HCT116 (cell line): ENCODE measurements at regions not wholly inside any gene's neighbourhood (a gene's known extent, or its start where the extent isn't known, plus 50 kb on each side); places are given as distances from the start of the nearest gene placed in this dataset.

Source experiments
- ATAC-seq: fragments of 200-7000 bp; cut with Tn5 transposase; 2 replicates; pipeline ENCODE4 v1.9.1; 2020; ENCODE audit warnings: mild to moderate bottlenecking, moderate library complexity
- BruUV-seq: library from RNA; stranded (reverse); fragments of 400-500 nt; replicated peaks from 2 replicates; lab custom pipeline; 2021; lab: Mats Ljungman, UMichigan
- CTCF ChIA-PET: fragments of 300-600 bp; sonication (Branson Sonifier 250); formaldehyde crosslinking; loops from one replicate; lab custom pipeline; 2021; ENCODE audit warnings: antibody characterized with exemption; lab: Charles Lee
- POLR2A ChIA-PET: fragments of 300-600, 350-600 bp; sonication (Branson Sonifier 250); formaldehyde crosslinking; loops from one replicate; lab custom pipeline; 2021; ENCODE audit warnings: antibody characterized with exemption; lab: Charles Lee
- RAD21 ChIA-PET, 2 experiments: fragments of 300-600 bp; sonication (Branson Sonifier 250); formaldehyde crosslinking; loops; one replicate each; lab custom pipeline; 2023; ENCODE audit warnings: low total read pairs in 2 of 2; ENCODE audit not compliant: uncharacterized antibody in 2 of 2, unreplicated experiment in 2 of 2, low non-redundant PET in 1 of 2; lab: Charles Lee
- DNase-seq: peaks from one replicate; pipeline ENCODE4 v3.0.0-alpha.2; 2010; ENCODE audit warnings: low read depth, low spot score
- H2AFZ ChIP-seq: fragments of 200-600 bp; shearing (Covaris generic), sonication (generic); 2 replicates; pipeline ENCODE4 v1.6.1; 2017; ENCODE audit warnings: low read depth, mixed run types, mixed read lengths, antibody characterized with exemption, low read length; ENCODE audit not compliant: poor library complexity, severe bottlenecking
- H3K27ac ChIP-seq: 2 replicates; pipeline ENCODE4 v1.5.1; 2012; ENCODE audit warnings: low read depth, low read length
- H3K27me3 ChIP-seq: fragments of 200-600 bp; sonication (generic); 2 replicates; pipeline ENCODE4 v1.6.1; 2016; ENCODE audit warnings: mixed run types, low read length, mixed read lengths; ENCODE audit not compliant: insufficient read depth
- H3K36me3 ChIP-seq, 2 experiments: fragments of 200-500 bp in 1 of 2; fragments of 200-600 bp in 1 of 2; sonication (Bioruptor generic) in 1 of 2; sonication (generic) in 1 of 2; 2 replicates each; pipeline versions ENCODE4 v1.5.1 to v1.6.1; 2014 to 2016; ENCODE audit warnings: low read length in 2 of 2, inconsistent platforms in 1 of 2, mixed read lengths in 1 of 2, mixed run types in 1 of 2; ENCODE audit not compliant: insufficient read depth in 2 of 2, control insufficient read depth in 1 of 2
- H3K4me1 ChIP-seq, 2 experiments: fragments of 200-600 bp in 1 of 2; sonication (generic) in 1 of 2; 2 replicates each; pipeline versions ENCODE4 v1.5.1 to v1.6.1; 2012 to 2017; ENCODE audit warnings: low read length in 2 of 2, inconsistent platforms in 1 of 2, mild to moderate bottlenecking in 1 of 2, mixed read lengths in 1 of 2, mixed run types in 1 of 2, moderate library complexity in 1 of 2; ENCODE audit not compliant: insufficient read depth in 2 of 2, control insufficient read depth in 1 of 2
- H3K4me2 ChIP-seq: fragments of 200-600 bp; sonication (generic); 2 replicates; pipeline ENCODE4 v1.6.1; 2017; ENCODE audit warnings: mixed run types, low read length, mixed read lengths
- H3K4me3 ChIP-seq, 2 experiments: fragments of 200-600 bp in 1 of 2; sonication (generic) in 1 of 2; replicated peaks in 1 of 2; 2 replicates each; pipeline ENCODE4 v1.5.1; 2011 to 2016; ENCODE audit warnings: low read length in 2 of 2, control low read depth in 1 of 2, low read depth in 1 of 2, mild to moderate bottlenecking in 1 of 2, mixed read lengths in 1 of 2, mixed run types in 1 of 2
- H3K79me2 ChIP-seq: fragments of 200-600 bp; sonication (generic); 2 replicates; pipeline ENCODE4 v1.6.1; 2017; ENCODE audit warnings: mild to moderate bottlenecking, mixed run types, low read length, moderate library complexity, mixed read lengths; ENCODE audit not compliant: insufficient read depth
- H3K9ac ChIP-seq: fragments of 200-600 bp; sonication (generic); 2 replicates; pipeline ENCODE4 v1.6.1; 2016; ENCODE audit warnings: low read length, mixed read lengths
- H3K9me2 ChIP-seq: fragments of 200-600 bp; sonication (generic), shearing (Covaris generic); 2 replicates; pipeline ENCODE4 v1.6.1; 2017; ENCODE audit warnings: mixed run types, mild to moderate bottlenecking, moderate library complexity; ENCODE audit not compliant: insufficient read depth
- H3K9me3 ChIP-seq, 2 experiments: fragments of 200-500 bp in 1 of 2; fragments of 200-600 bp in 1 of 2; sonication (Bioruptor generic) in 1 of 2; sonication (generic) in 1 of 2; 2 replicates each; pipeline ENCODE4 v1.6.1; 2014 to 2017; ENCODE audit warnings: low read length in 2 of 2, mixed read lengths in 2 of 2, inconsistent platforms in 1 of 2, low read depth in 1 of 2, mild to moderate bottlenecking in 1 of 2, mixed run types in 1 of 2, moderate library complexity in 1 of 2; ENCODE audit not compliant: control insufficient read depth in 1 of 2, insufficient read depth in 1 of 2
- H4K20me1 ChIP-seq: fragments of 200-600 bp; sonication (generic), shearing (Covaris generic); 2 replicates; pipeline ENCODE4 v1.6.1; 2017; ENCODE audit warnings: mixed run types, mild to moderate bottlenecking, moderate library complexity; ENCODE audit not compliant: insufficient read depth
- CEBPB ChIP-seq: IDR thresholded peaks from 2 replicates; pipeline ENCODE4 v1.6.1; 2012; ENCODE audit warnings: low read depth
- CTCF ChIP-seq, 3 experiments: fragments of 200-600 bp in 1 of 3; sonication (generic) in 1 of 3; IDR thresholded peaks in 2 of 3; conservative IDR thresholded peaks in 1 of 3; 2 replicates each; pipeline ENCODE4 v1.5.1; 2012 to 2017; ENCODE audit warnings: low read depth in 2 of 3, low read length in 2 of 3, antibody characterized with exemption in 1 of 3, borderline replicate concordance in 1 of 3, control low read depth in 1 of 3, mild to moderate bottlenecking in 1 of 3, mixed read lengths in 1 of 3, mixed run types in 1 of 3, moderate library complexity in 1 of 3; ENCODE audit not compliant: insufficient read depth in 1 of 3
- EGR1 ChIP-seq: IDR thresholded peaks from 2 replicates; pipeline ENCODE4 v1.6.1; 2012; ENCODE audit warnings: low read depth
- ELF1 ChIP-seq: IDR thresholded peaks from 2 replicates; pipeline ENCODE4 v1.6.1; 2012; ENCODE audit warnings: low read depth, borderline replicate concordance
- EZH2phosphoT487 ChIP-seq: fragments of 200-600 bp; IDR thresholded peaks from 2 replicates; pipeline ENCODE4 v1.6.1; 2018; ENCODE audit warnings: antibody characterized with exemption, borderline replicate concordance
- POLR2AphosphoS5 ChIP-seq: IDR thresholded peaks from 2 replicates; pipeline ENCODE4 v1.6.1; 2011; ENCODE audit warnings: mild to moderate bottlenecking, low read depth, low read length, moderate library complexity
- RAD21 ChIP-seq: IDR thresholded peaks from 2 replicates; pipeline ENCODE4 v1.6.1; 2012; ENCODE audit warnings: low read depth, mild to moderate bottlenecking
- REST ChIP-seq: IDR thresholded peaks from 2 replicates; pipeline ENCODE4 v1.6.1; 2012; ENCODE audit warnings: low read depth
- SP1 ChIP-seq: IDR thresholded peaks from 2 replicates; pipeline ENCODE4 v1.6.1; 2012; ENCODE audit warnings: low read depth
- SRF ChIP-seq: IDR thresholded peaks from 2 replicates; pipeline ENCODE4 v1.6.1; 2012; ENCODE audit warnings: low read depth
- TCF7L2 ChIP-seq: IDR thresholded peaks from 2 replicates; pipeline ENCODE4 v1.7.0; 2011; ENCODE audit warnings: borderline replicate concordance, inconsistent platforms; ENCODE audit not compliant: insufficient read depth, insufficient read length; ENCODE audit errors: extremely low read depth
- YY1 ChIP-seq: IDR thresholded peaks from 2 replicates; pipeline ENCODE4 v1.6.1; 2011; ENCODE audit warnings: low read length, low read depth, moderate library complexity, mild to moderate bottlenecking; ENCODE audit not compliant: insufficient replicate concordance; ENCODE audit errors: extremely low read depth
- intact Hi-C: fragments of 100-400 bp; cut with micrococcal nuclease; formaldehyde crosslinking; loops from 2 replicates; pipeline ENCODE4 v1.10.0; 2022

- intact Hi-C loops: no loop called here
- no peaks in the 10 kb centered on the region for H3K27me3 ChIP-seq
- TF ChIP-seq POLR2AphosphoS5 (no peak), RAD21 (no peak), CTCF (IDR thresholded peaks at IDR 0.05 in 2 of 3, conservative IDR thresholded peaks at IDR 0.05 in 1 of 3; ENCODE audit: borderline replicate concordance in 1 of 3, insufficient read depth in 1 of 3, low read depth in 2 of 3, low read length in 2 of 3) (peak in 1 of 3 experiments; percentile 19; a peak in 1 of 6 replicates), EGR1 (no peak), TCF7L2 (no peak)
- DNase-seq: no peak
- H3K9me3 ChIP-seq: no peaks in the 10 kb centered on the region
- H4K20me1 ChIP-seq: no peaks in the 10 kb centered on the region
- ATAC-seq: no peak
- no peaks in the 10 kb centered on the region for H3K9me2 ChIP-seq
- H3K4me3 ChIP-seq: no peak overlapping the region
- ChIA-PET RAD21 (no interaction called here), CTCF (no interaction called here), POLR2A (no interaction called here)
- H2AFZ ChIP-seq: no peak overlapping the region
- no peak overlapping the region for H3K27ac ChIP-seq
- no peak overlapping the region for H3K4me2 ChIP-seq
- no peaks in the 10 kb centered on the region for H3K36me3 ChIP-seq
- BruUV-seq: no TSS peak
- no peaks in the 10 kb centered on the region for H3K4me1 ChIP-seq
- H3K79me2 ChIP-seq: no peaks in the 10 kb centered on the region
- H3K9ac ChIP-seq: no peak overlapping the region
Measured at GRCh38 chrX:66408507-66408906, 230.4 kb downstream of the EDA2R start.

GRCh38 chrX:66410806-66411205 lies 228.1 kb downstream of the EDA2R start:
- Histone ChIP-seq H3K4me2 (no peak overlapping the region), H4K20me1 (no peaks in the 10 kb centered on the region), H3K79me2 (no peaks in the 10 kb centered on the region), H3K27ac (no peak overlapping the region), H3K9me2 (no peaks in the 10 kb centered on the region), H3K9me3 (no peaks in the 10 kb centered on the region), H3K9ac (no peak overlapping the region), H3K4me1 (no peaks in the 10 kb centered on the region), H3K36me3 (no peaks in the 10 kb centered on the region), H3K27me3 (no peaks in the 10 kb centered on the region), H2AFZ (no peak overlapping the region), H3K4me3 (no peak overlapping the region)
- POLR2A ChIA-PET: no interaction called here
- CTCF ChIA-PET: no interaction called here
- no TSS peak for BruUV-seq
- intact Hi-C loops: no loop called here
- no peak for DNase-seq
- RAD21 ChIA-PET: no interaction called here
- ATAC-seq: no peak
- TF ChIP-seq SP1: no peak
- TF ChIP-seq ELF1: no peak
- TF ChIP-seq REST: no peak
- TF ChIP-seq RAD21: no peak
- TF ChIP-seq EGR1: no peak
- TF ChIP-seq CEBPB: no peak
- TF ChIP-seq EZH2phosphoT487: no peak
- no peak for TF ChIP-seq YY1
- no peak for TF ChIP-seq CTCF (IDR thresholded peaks at IDR 0.05 in 2 of 3, conservative IDR thresholded peaks at IDR 0.05 in 1 of 3; ENCODE audit: borderline replicate concordance in 1 of 3, insufficient read depth in 1 of 3, low read depth in 2 of 3, low read length in 2 of 3)
- no peak for TF ChIP-seq SRF
